ENCODE measurements at regions not wholly inside any gene's neighbourhood (a gene's known extent, or its start where the extent isn't known, plus 50 kb on each side); places are given as distances from the start of the nearest gene placed in this dataset.

GRCh38 chr2:150924878-150925277 lies 336.8 kb downstream of the RBM43 start:
- Histone ChIP-seq H2AFZ (peak overlapping the region; percentile 91), H3K9me2 (ENCODE audit: insufficient read depth) (peaks cover 16% of the 10 kb centered on the region; the same call in 1 of the 2 replicates), H3K36me3 (ENCODE audit: insufficient read depth) (no peaks in the 10 kb centered on the region), H3K4me2 (no peak overlapping the region), H3K4me1 (ENCODE audit: insufficient read depth) (no peaks in the 10 kb centered on the region), H3F3A (replicated peaks; ENCODE audit: low read depth) (no peaks in the 10 kb centered on the region), H3K79me2 (replicated peaks; ENCODE audit: insufficient read depth) (no peaks in the 10 kb centered on the region), H3K4me3 (no peak overlapping the region), H3K27me3 (ENCODE audit: insufficient read depth) (no peaks in the 10 kb centered on the region), H4K20me1 (replicated peaks; ENCODE audit: insufficient read depth) (no peaks in the 10 kb centered on the region), H3K27ac (ENCODE audit: low read depth) (no peak overlapping the region)
- no peak for ATAC-seq
- Mint-ChIP-seq H3K4me3 (no peak overlapping the region), H3K27ac (no peak overlapping the region), H3K27me3 (ENCODE audit: insufficient read depth, low read depth, poor library complexity) (peaks cover 3% of the 10 kb centered on the region), H3K9me3 (no peaks in the 10 kb centered on the region), H3K4me1 (peaks cover 3% of the 10 kb centered on the region; the same call in 2 of the 3 replicates), H3K36me3 (ENCODE audit: low read depth) (peaks cover 4% of the 10 kb centered on the region; the same call in 2 of the 3 replicates)
- no peak for DNase-seq (ENCODE audit: low spot score)
- no peak for TF ChIP-seq ZNF114 (CRISPR knock-in tag; IDR thresholded peaks at IDR 0.05)
- TF ChIP-seq, protein P1, sequence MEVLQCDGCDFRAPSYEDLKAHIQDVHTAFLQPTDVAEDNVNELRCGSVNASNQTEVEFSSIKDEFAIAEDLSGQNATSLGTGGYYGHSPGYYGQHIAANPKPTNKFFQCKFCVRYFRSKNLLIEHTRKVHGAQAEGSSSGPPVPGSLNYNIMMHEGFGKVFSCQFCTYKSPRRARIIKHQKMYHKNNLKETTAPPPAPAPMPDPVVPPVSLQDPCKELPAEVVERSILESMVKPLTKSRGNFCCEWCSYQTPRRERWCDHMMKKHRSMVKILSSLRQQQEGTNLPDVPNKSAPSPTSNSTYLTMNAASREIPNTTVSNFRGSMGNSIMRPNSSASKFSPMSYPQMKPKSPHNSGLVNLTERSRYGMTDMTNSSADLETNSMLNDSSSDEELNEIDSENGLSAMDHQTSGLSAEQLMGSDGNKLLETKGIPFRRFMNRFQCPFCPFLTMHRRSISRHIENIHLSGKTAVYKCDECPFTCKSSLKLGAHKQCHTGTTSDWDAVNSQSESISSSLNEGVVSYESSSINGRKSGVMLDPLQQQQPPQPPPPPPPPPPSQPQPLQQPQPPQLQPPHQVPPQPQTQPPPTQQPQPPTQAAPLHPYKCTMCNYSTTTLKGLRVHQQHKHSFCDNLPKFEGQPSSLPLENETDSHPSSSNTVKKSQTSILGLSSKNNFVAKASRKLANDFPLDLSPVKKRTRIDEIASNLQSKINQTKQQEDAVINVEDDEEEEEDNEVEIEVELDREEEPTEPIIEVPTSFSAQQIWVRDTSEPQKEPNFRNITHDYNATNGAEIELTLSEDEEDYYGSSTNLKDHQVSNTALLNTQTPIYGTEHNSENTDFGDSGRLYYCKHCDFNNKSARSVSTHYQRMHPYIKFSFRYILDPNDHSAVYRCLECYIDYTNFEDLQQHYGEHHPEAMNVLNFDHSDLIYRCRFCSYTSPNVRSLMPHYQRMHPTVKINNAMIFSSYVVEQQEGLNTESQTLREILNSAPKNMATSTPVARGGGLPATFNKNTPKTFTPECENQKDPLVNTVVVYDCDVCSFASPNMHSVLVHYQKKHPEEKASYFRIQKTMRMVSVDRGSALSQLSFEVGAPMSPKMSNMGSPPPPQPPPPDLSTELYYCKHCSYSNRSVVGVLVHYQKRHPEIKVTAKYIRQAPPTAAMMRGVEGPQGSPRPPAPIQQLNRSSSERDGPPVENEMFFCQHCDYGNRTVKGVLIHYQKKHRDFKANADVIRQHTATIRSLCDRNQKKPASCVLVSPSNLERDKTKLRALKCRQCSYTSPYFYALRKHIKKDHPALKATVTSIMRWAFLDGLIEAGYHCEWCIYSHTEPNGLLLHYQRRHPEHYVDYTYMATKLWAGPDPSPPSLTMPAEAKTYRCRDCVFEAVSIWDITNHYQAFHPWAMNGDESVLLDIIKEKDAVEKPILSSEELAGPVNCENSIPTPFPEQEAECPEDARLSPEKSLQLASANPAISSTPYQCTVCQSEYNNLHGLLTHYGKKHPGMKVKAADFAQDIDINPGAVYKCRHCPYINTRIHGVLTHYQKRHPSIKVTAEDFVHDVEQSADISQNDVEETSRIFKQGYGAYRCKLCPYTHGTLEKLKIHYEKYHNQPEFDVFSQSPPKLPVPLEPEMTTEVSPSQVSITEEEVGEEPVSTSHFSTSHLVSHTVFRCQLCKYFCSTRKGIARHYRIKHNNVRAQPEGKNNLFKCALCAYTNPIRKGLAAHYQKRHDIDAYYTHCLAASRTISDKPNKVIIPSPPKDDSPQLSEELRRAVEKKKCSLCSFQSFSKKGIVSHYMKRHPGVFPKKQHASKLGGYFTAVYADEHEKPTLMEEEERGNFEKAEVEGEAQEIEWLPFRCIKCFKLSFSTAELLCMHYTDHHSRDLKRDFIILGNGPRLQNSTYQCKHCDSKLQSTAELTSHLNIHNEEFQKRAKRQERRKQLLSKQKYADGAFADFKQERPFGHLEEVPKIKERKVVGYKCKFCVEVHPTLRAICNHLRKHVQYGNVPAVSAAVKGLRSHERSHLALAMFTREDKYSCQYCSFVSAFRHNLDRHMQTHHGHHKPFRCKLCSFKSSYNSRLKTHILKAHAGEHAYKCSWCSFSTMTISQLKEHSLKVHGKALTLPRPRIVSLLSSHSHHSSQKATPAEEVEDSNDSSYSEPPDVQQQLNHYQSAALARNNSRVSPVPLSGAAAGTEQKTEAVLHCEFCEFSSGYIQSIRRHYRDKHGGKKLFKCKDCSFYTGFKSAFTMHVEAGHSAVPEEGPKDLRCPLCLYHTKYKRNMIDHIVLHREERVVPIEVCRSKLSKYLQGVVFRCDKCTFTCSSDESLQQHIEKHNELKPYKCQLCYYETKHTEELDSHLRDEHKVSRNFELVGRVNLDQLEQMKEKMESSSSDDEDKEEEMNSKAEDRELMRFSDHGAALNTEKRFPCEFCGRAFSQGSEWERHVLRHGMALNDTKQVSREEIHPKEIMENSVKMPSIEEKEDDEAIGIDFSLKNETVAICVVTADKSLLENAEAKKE (CRISPR knock-in tag; IDR thresholded peaks at IDR 0.05) = no peak
- TF ChIP-seq, protein P2, sequence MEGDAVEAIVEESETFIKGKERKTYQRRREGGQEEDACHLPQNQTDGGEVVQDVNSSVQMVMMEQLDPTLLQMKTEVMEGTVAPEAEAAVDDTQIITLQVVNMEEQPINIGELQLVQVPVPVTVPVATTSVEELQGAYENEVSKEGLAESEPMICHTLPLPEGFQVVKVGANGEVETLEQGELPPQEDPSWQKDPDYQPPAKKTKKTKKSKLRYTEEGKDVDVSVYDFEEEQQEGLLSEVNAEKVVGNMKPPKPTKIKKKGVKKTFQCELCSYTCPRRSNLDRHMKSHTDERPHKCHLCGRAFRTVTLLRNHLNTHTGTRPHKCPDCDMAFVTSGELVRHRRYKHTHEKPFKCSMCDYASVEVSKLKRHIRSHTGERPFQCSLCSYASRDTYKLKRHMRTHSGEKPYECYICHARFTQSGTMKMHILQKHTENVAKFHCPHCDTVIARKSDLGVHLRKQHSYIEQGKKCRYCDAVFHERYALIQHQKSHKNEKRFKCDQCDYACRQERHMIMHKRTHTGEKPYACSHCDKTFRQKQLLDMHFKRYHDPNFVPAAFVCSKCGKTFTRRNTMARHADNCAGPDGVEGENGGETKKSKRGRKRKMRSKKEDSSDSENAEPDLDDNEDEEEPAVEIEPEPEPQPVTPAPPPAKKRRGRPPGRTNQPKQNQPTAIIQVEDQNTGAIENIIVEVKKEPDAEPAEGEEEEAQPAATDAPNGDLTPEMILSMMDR (conservative IDR thresholded peaks at IDR 0.05; ENCODE audit: low read depth in 2 of 2) = no peak
- no peak for TF ChIP-seq ETS1 (IDR thresholded peaks at IDR 0.05)
- no peak for TF ChIP-seq POLR2AphosphoS5 (IDR thresholded peaks at IDR 0.05; ENCODE audit: low read depth)
- TF ChIP-seq EZH2phosphoT487 (IDR thresholded peaks at IDR 0.05; ENCODE audit: unreplicated experiment) = no peak

Data from GM23338 (cell line).